Hepatocyte (in vitro differentiated cells): ENCODE measurements at regions not wholly inside any gene's neighbourhood (a gene's known extent, or its start where the extent isn't known, plus 50 kb on each side); places are given as distances from the start of the nearest gene placed in this dataset.

Experiments
- CTCF ChIP-seq: fragments of 200-600 bp; sonication (generic); IDR thresholded peaks from 2 replicates; pipeline ENCODE4 v1.5.1; 2016; ENCODE audit warnings: antibody characterized with exemption, mild to moderate bottlenecking; ENCODE audit not compliant: poor library complexity
- EZH2 ChIP-seq: fragments of 200-600 bp; sonication (generic); IDR thresholded peaks from 2 replicates; pipeline ENCODE4 v1.6.1; 2016; ENCODE audit warnings: antibody characterized with exemption, mild to moderate bottlenecking, borderline replicate concordance

- no peak for TF ChIP-seq CTCF
- no peak for TF ChIP-seq EZH2
Measured at GRCh38 chr6:99111590-99111989, 163.8 kb upstream of the FBXL4 start.
